HG02970 (cell line): ENCODE measurements at regions not wholly inside any gene's neighbourhood (a gene's known extent, or its start where the extent isn't known, plus 50 kb on each side); places are given as distances from the start of the nearest gene placed in this dataset.
"Not testable (repeated sequence)": the region's sequence is repeated elsewhere in the genome, so short reads cannot be mapped to it uniquely, and the experiment has no call there.

Experiments
- ATAC-seq: cut with Tn5 transposase; IDR thresholded peaks from one replicate; pipeline ENCODE4 v1.9.1; 2021; ENCODE audit warnings: mild to moderate bottlenecking, moderate library complexity, moderate number of reproducible peaks; ENCODE audit not compliant: unreplicated experiment, low FRiP score

DNA sequence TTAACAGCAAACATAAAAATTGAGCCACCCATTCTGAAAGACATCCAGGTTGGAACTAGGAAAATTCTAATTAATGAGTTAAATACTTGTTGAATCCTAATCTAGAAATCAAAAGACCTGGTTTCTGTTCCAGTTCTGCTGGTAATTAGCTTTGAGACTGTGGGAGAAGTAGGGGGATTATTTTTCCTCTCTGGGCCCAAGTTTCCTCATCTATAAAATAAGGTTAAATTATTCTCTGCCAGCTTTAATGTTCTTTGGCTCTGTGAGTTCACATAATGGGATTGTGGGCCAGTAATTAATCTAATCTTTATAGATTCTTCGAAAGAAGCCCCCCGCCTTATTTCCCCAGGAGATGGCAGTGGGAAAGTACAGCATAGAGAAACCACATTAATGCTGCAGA is 104.6 kb downstream of the ENC1 start:
- ATAC-seq = no peak

- no peak for ATAC-seq
Observed at GRCh38 chr5:74534397-74535129, 106.0 kb downstream of the ENC1 start.

GRCh38 chr5:74530326-74531050 is 110.0 kb downstream of the ENC1 start:
- ATAC-seq = no peak

DNA sequence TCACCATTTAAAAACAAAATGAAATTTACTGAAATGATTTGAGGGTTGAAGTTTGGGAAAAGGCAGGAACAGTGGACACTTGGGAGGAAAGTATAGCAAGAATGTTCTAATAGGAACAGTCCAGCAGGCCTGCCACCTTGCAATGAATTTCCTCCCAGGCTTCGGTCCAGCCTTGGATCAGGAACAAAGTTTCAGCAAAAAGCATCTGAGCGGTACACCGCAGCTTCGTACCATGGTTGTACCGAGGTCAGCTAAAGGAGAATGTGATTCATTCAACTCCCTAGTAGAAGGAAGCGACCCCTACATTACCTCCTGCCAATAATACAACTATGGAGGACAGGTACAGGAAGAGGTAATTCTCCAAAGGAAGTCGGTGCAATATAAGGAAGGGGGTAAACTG is 111.4 kb downstream of the ENC1 start:
- no peak for ATAC-seq

DNA sequence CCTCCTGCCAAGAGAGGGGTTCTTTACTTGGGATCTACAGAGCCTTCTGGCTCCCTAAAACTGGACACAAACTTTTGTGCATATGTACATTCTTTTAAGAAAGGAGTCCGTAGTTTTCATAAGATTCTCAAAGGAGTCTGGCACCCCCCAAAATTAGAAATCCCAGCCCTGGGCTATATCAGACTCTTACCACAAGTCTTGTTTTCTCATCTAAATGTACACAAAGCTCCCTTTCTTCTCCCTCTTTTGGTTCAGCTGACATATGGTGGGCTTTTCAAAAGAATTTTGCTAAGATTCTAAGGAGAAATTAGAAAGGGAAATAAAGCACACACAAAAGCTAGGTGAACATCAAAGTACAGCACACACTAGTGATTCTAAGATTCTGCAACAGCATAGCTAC is 114.4 kb downstream of the ENC1 start:
- no peak for ATAC-seq

- not testable (repeated sequence) for ATAC-seq
Observed at GRCh38 chr5:74524767-74525166, 115.8 kb downstream of the ENC1 start.

DNA sequence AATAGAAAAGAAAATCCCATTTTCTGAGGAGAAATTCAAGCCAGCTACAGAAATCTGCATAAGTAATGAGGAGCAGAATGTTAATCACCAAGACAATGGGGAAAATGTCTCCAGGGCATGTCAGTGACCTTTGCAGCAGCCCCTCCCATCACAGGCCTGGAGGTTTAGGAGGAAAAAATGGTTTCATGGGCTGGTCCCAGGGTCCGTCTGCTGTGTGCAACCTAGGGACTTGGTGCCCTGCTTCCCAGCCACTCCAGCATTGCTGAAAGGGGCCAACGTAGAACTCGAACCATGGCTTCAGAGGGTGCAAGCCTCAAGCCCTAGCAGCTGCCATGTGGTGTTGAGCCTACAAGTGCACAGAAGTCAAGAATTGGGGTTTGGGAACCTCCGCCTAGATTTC is 116.8 kb downstream of the ENC1 start:
- ATAC-seq = not testable (repeated sequence)

DNA sequence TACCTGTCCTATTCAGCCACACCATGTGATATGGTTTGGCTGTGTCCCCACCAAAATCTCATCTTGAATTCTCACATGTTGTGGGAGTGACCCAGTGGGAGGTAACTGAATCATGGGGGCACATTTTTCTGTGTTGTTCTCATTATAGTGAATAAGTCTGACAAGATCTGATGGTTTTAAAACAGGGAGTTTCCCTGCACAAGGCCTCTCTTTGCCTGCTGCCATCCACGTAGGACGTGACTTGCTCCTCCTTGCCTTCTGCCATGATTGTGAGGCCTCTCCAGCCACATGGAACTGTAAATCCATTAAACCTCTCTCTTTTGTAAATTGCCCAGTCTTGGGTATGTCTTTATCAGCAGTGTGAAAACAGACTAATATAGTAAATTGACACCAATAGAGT is 117.7 kb downstream of the ENC1 start:
- not testable (repeated sequence) for ATAC-seq

DNA sequence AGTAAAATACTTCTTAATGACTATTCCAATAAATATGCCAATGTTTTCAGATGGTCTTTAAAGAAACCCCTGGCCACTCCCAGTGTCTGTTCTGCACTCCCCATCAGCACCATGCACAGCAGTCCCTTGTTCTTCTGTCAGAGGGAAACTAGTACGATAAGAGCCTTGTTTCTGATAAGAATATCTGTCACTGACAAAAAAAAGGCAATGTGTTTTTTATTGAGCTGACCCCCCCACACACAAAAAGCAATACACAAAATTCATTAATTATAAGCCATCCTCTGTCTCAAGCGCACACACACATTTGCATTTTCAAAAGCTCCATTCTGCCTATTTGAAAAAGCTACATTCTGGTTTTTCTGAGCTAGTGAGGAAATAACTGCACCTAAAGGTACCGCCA is 119.1 kb downstream of the ENC1 start:
- ATAC-seq = no peak

- ATAC-seq = no peak
Observed at GRCh38 chr5:74519679-74520078, 120.8 kb downstream of the ENC1 start.

GRCh38 chr5:74519161-74519571 is 121.4 kb downstream of the ENC1 start:
- ATAC-seq = no peak

GRCh38 chr5:74517700-74518099 is 122.8 kb downstream of the ENC1 start:
- ATAC-seq = no peak

DNA sequence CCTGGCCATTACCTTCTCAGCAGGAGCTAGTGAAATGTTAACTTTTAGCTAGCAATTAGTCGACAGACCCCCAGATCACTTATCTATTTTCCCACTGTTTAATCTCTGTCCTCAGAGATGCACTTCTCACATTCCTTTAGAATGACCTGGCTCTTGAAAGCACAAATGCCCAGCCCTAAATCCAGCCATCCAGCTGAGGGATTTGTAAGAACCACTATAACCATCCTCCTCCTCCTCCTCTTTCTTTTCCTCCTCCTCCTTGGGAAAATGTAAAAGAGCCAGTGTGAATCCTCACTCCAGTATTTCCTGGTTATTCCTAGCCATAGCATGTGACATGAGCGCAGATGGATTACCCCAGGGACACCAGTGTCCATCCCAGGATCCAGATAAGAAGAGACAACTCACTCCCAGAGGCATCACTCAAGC is 124.3 kb downstream of the ENC1 start:
- ATAC-seq = no peak

DNA sequence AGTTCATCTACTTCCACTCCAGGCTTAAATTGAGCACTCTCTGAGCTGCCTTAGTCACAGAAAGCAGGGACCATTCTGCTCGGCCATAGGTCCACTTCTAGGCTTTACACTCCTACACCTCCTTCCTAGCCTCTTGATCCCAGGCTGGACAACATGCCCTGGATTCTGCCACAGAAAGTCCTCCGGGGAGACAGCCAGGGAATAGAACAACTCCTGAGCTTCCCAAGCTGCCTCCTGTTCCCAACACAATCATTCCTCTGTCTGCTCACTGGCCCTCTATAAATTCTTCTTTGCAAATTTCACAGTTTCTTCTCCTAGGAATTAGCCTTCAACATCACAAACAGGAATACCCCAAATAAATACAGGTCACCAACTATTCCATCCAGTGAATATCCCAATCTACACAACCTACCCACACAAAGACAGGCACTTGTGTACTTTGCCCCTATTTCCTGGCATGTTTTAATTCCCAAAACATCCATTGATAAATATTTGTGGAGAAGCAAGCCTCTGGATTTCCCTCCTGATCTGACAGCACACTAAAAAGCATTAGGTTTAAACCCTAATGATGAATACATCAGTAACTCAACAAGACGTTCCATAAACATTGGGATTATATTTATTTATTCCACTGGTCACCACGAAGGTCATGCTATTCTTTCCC is 125.5 kb downstream of the ENC1 start:
- no peak for ATAC-seq

- ATAC-seq = not testable (repeated sequence)
Observed at GRCh38 chr5:74511770-74512169, 128.8 kb downstream of the ENC1 start.

DNA sequence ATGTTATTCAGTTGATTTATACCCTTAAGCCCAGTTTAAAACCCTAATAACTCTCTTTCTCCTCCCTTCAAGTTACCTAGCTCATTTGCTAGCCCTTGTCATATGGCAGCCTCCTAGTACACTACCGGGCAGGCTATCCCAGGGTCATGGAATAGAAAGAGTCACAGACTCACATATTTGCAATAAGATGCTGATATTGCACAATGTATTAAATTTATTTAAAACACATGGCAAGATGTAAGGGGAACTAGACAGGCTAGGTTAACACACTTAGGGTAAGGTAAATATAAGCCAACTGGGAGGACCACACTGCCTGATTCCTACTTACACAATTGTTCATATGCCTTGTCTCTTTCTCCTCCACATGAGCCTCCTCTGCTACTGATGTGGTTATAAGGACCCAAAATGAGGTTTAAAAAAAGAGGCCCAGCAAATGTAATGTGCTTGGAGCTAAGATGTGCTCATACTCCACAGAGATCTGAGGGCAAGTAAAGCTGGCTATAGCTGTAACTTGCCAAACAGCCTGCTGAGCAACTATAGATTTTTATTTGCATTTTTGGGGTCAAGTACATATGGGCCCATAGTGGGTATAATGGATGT is 130.0 kb downstream of the ENC1 start:
- no peak for ATAC-seq

DNA sequence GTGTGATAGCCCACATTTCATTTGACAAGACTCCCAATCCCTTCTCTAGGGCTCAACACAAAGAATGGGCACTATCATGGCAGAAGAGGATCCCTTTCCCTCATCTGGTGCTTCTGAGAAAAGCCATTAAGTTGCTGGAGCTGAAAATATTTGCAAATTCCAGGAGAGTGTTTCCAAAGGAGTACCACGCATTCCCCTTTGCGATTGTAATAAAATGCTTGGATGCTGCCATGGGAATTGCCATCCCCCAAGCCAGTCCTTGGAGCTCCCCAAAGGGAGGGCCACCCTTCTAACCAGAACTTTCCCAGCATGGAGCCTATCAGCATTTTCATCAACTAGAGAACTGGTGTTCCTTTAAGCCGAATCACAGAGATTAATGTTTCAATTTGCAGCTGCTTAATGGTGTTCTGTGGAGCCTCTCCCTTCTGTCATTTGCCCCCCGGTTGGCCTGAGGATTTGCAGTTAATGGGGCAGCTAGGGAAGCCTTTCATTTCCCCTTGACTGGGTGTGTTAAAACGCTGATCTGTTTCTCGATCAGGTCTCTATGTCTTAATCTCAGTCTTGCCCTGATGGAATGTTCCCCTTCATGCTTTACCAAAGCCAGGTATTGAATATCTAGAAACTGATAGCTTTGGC is 133.0 kb downstream of the ENC1 start:
- no peak for ATAC-seq

DNA sequence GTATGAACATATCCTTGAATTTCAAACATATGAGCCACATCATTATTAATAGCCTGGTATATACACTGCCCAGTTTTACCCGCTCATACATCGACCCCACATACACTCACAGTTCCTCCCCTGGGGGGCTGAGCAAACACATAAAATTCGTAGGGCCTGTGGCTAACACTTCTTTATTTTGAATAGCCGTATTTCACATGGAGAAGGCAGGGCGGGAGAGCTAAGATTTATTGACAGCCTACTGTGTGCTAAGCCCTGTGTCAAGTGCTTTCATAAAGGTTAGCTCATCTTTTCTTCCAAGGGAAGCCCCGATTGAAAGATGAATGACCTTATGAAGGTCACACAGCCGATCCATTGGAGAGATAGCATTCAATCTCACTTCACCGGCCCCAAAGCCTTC is 134.4 kb downstream of the ENC1 start:
- ATAC-seq = no peak

- no peak for ATAC-seq
Observed at GRCh38 chr5:74504463-74504862, 136.1 kb downstream of the ENC1 start.

GRCh38 chr5:74502479-74502950 is 138.0 kb downstream of the ENC1 start:
- no peak for ATAC-seq
